Neural crest cell (in vitro differentiated cells): ENCODE measurements at regions not wholly inside any gene's neighbourhood (a gene's known extent, or its start where the extent isn't known, plus 50 kb on each side); places are given as distances from the start of the nearest gene placed in this dataset.

Experiments
- DNase-seq: peaks from one replicate; pipeline ENCODE4 v3.0.0; 2021; ENCODE audit warnings: low read depth, mixed read lengths, low spot score
- H3K27ac Mint-ChIP-seq: one replicate; pipeline ENCODE4 v1.8.0; 2021; ENCODE audit warnings: mild to moderate bottlenecking, mixed read lengths; ENCODE audit not compliant: unreplicated experiment
- H3K27me3 Mint-ChIP-seq: 2 replicates; pipeline ENCODE4 v1.8.0; 2021; ENCODE audit warnings: low read depth, mild to moderate bottlenecking, mixed read lengths
- H3K36me3 Mint-ChIP-seq: 2 replicates; pipeline ENCODE4 v1.8.0; 2021; ENCODE audit warnings: low read depth, mild to moderate bottlenecking, mixed read lengths
- H3K4me1 Mint-ChIP-seq: 2 replicates; pipeline ENCODE4 v1.8.0; 2021; ENCODE audit warnings: mixed read lengths
- H3K4me3 Mint-ChIP-seq: one replicate; pipeline ENCODE4 v1.8.0; 2021; ENCODE audit warnings: mild to moderate bottlenecking, mixed read lengths
- H3K9me3 Mint-ChIP-seq: 2 replicates; pipeline ENCODE4 v1.8.0; 2021; ENCODE audit warnings: mixed read lengths
- CTCF ChIP-seq: fragments of 200-600 bp; sonication (generic); conservative IDR thresholded peaks from 2 replicates; pipeline ENCODE4 v1.5.0; 2021; ENCODE audit warnings: antibody characterized with exemption, mild to moderate bottlenecking

- no peak for DNase-seq
- Mint-ChIP-seq H3K27me3 (no peaks in the 10 kb centered on the region), H3K4me3 (no peak overlapping the region), H3K36me3 (peaks cover 4% of the 10 kb centered on the region), H3K9me3 (peaks cover 16% of the 10 kb centered on the region), H3K4me1 (peaks cover 13% of the 10 kb centered on the region), H3K27ac (no peak overlapping the region)
- TF ChIP-seq CTCF = no peak
These were observed 665.5 kb upstream of the CNTNAP5 start for GRCh38 chr2:123359636-123360035.

- no peak for TF ChIP-seq CTCF
- Mint-ChIP-seq H3K36me3 (no peaks in the 10 kb centered on the region), H3K27ac (peak overlapping the region; percentile 44), H3K27me3 (no peaks in the 10 kb centered on the region), H3K4me3 (no peak overlapping the region), H3K9me3 (peaks cover 8% of the 10 kb centered on the region), H3K4me1 (peaks cover 13% of the 10 kb centered on the region)
- no peak for DNase-seq
These were observed 662.2 kb upstream of the CNTNAP5 start for GRCh38 chr2:123362671-123363440.

GRCh38 chr2:123363826-123364225 lies 661.3 kb upstream of the CNTNAP5 start:
- Mint-ChIP-seq H3K4me3 (no peak overlapping the region), H3K4me1 (peaks cover 13% of the 10 kb centered on the region), H3K27ac (no peak overlapping the region), H3K9me3 (peaks cover 8% of the 10 kb centered on the region), H3K36me3 (no peaks in the 10 kb centered on the region), H3K27me3 (no peaks in the 10 kb centered on the region)
- no peak for TF ChIP-seq CTCF
- no peak for DNase-seq

- Mint-ChIP-seq H3K36me3 (no peaks in the 10 kb centered on the region), H3K4me1 (peaks cover 13% of the 10 kb centered on the region), H3K27ac (no peak overlapping the region), H3K4me3 (no peak overlapping the region), H3K9me3 (peaks cover 8% of the 10 kb centered on the region), H3K27me3 (no peaks in the 10 kb centered on the region)
- no peak for DNase-seq
- no peak for TF ChIP-seq CTCF
These were observed 660.7 kb upstream of the CNTNAP5 start for GRCh38 chr2:123364243-123364896.

GRCh38 chr2:123366239-123366837 lies 658.7 kb upstream of the CNTNAP5 start:
- H3K27ac Mint-ChIP-seq = no peak overlapping the region

More at GRCh38 chr2:123366239-123366837, 658.7 kb upstream of the CNTNAP5 start:
- H3K4me1 Mint-ChIP-seq = peaks cover 13% of the 10 kb centered on the region
- H3K36me3 Mint-ChIP-seq = no peaks in the 10 kb centered on the region
- H3K4me3 Mint-ChIP-seq = no peak overlapping the region
- H3K27me3 Mint-ChIP-seq = no peaks in the 10 kb centered on the region
- TF ChIP-seq CTCF = no peak
- DNase-seq = no peak
- H3K9me3 Mint-ChIP-seq = peaks cover 8% of the 10 kb centered on the region
